Ovary (tissue), 7 donors: ENCODE measurements at regions not wholly inside any gene's neighbourhood (a gene's known extent, or its start where the extent isn't known, plus 50 kb on each side); places are given as distances from the start of the nearest gene placed in this dataset.

Experiments used
- DNase-seq, 5 donors: peaks; one replicate each; pipeline ENCODE4 v3.0.0-alpha.2; 2019 to 2020
- H3K27ac ChIP-seq, 2 donors: fragments of 200-600 bp; one replicate each; pipeline versions ENCODE4 v1.5.1 to v1.8.0; 2019 to 2022
- H3K27me3 ChIP-seq: fragments of 200-600 bp; one replicate; pipeline ENCODE4 v1.8.0; 2022
- H3K36me3 ChIP-seq: fragments of 200-600 bp; sonication (generic); one replicate; pipeline ENCODE4 v1.5.1; 2019
- H3K4me1 ChIP-seq: one replicate; pipeline ENCODE4 v1.8.1; 2013; ENCODE audit warnings: mild to moderate bottlenecking, moderate library complexity; ENCODE audit not compliant: insufficient read depth
- H3K4me3 ChIP-seq: fragments of 200-600 bp; sonication (generic); one replicate; pipeline ENCODE4 v1.5.1; 2017
- H3K9me3 ChIP-seq, 2 donors: fragments of 200-600 bp in 1 of 2; sonication (generic) in 1 of 2; one replicate each; pipeline versions ENCODE4 v1.5.1 to v1.8.1; 2013 to 2019; ENCODE audit warnings: mild to moderate bottlenecking in 1 of 2, moderate library complexity in 1 of 2
- EP300 ChIP-seq: sonication (generic); formaldehyde crosslinking; IDR thresholded peaks from one replicate; pipeline ENCODE4 v1.6.1; 2017; ENCODE audit warnings: antibody characterized with exemption
- POLR2A ChIP-seq: fragments of 450-650 bp; IDR thresholded peaks from one replicate; pipeline ENCODE4 v1.6.1; 2017; ENCODE audit warnings: antibody characterized with exemption, mild to moderate bottlenecking, moderate library complexity
- WGBS, 3 donors: extraction: QIAGEN DNeasy Blood & Tissue Kit in 1 of 3; methylation state at CpG; one replicate each; pipeline versions ENCODE4 v1.1.5 to v1.1.7; 2013 to 2017; 5-methylcytosine and 5-hydroxymethylcytosine counted together
- intact Hi-C, 4 donors: fragments of 100-400 bp; cut with DNase I; formaldehyde crosslinking; loops; one replicate each; pipeline versions ENCODE4 v1.11.0 to v1.15.1; 2022 to 2023
- TF ChIP-seq, protein P1 (sequence below), 3 donors: fragments of 450-650 bp in 2 of 3; fragments of 200-600 bp in 1 of 3; IDR thresholded peaks; one replicate each; pipeline versions ENCODE4 v1.5.1 to v1.8.0; 2016 to 2022; ENCODE audit warnings: antibody characterized with exemption in 3 of 3, mild to moderate bottlenecking in 1 of 3
- donor health status: DM: no; HTN: no; CAD: no; lungs with moderate emphysema.
- donor health status: DM: no; HTN: no; CAD: no.
- donor health status: Bipolar disorder and iron deficiency.
- donor health status: DM: no; HTN: no; CAD: no.
- donor health status: DM: yes; HTN: yes; CAD: no.

DNA sequence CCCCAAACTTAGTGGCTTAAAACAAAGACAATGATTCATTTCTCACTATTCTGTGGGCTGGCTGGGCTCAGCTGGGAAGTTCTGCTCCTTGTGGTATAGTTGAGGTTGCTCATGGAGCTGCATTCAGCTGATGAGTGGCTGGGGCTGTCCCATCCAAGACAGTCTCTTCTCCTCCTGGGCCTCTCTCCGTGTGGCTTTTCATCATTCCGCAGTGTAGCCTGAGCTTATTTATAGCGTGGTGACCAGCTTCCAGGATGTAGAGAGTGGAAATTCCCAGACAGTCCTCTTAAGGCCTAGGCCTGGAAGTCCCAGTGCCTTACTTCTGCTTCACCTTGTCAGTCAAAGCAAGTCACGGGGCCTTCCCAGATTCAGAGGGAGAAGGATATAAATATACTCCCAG, 136.7 kb upstream of the DAZL start:
- DNase-seq = no peak
- H3K27me3 ChIP-seq = no peaks in the 10 kb centered on the region
- WGBS, 3 donors = 53 to 70% (median 62%) methylated on average over 4 of the region's 4 CpGs
- H3K4me3 ChIP-seq = no peak overlapping the region
- no peaks in the 10 kb centered on the region for H3K4me1 ChIP-seq
- intact Hi-C loops = no loop called here
- H3K27ac ChIP-seq = no peak overlapping the region
- TF ChIP-seq, protein P1, sequence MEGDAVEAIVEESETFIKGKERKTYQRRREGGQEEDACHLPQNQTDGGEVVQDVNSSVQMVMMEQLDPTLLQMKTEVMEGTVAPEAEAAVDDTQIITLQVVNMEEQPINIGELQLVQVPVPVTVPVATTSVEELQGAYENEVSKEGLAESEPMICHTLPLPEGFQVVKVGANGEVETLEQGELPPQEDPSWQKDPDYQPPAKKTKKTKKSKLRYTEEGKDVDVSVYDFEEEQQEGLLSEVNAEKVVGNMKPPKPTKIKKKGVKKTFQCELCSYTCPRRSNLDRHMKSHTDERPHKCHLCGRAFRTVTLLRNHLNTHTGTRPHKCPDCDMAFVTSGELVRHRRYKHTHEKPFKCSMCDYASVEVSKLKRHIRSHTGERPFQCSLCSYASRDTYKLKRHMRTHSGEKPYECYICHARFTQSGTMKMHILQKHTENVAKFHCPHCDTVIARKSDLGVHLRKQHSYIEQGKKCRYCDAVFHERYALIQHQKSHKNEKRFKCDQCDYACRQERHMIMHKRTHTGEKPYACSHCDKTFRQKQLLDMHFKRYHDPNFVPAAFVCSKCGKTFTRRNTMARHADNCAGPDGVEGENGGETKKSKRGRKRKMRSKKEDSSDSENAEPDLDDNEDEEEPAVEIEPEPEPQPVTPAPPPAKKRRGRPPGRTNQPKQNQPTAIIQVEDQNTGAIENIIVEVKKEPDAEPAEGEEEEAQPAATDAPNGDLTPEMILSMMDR (IDR thresholded peaks at IDR 0.05) = no peak
- TF ChIP-seq POLR2A = no peak
- TF ChIP-seq EP300 = no peak
- H3K36me3 ChIP-seq = no peaks in the 10 kb centered on the region
- no peaks in the 10 kb centered on the region for H3K9me3 ChIP-seq

DNA sequence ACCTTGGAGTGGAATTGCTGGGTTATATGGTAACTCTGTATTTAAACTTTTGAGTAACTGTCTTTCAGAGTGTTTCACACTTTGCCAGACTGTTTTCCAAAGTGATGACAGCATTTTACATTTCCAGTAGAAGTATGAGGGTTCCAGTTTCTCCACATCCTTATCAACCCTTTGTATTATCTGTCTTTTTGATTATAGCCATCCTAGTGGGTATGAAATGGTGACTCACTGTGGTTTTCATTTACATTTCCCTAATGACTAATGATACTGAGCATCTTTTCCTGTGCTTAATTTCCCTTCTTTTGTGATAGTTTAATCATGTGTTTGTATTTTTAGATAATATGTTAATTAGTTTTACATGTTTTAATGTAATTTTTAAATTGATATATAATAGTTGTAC, 138.1 kb upstream of the DAZL start:
- Histone ChIP-seq H3K4me1 (no peaks in the 10 kb centered on the region), H3K4me3 (no peak overlapping the region), H3K36me3 (no peaks in the 10 kb centered on the region), H3K27ac (no peak overlapping the region), H3K9me3 (no peaks in the 10 kb centered on the region), H3K27me3 (no peaks in the 10 kb centered on the region)
- no peak for TF ChIP-seq EP300
- intact Hi-C loops = no loop called here
- no peak for DNase-seq

DNA sequence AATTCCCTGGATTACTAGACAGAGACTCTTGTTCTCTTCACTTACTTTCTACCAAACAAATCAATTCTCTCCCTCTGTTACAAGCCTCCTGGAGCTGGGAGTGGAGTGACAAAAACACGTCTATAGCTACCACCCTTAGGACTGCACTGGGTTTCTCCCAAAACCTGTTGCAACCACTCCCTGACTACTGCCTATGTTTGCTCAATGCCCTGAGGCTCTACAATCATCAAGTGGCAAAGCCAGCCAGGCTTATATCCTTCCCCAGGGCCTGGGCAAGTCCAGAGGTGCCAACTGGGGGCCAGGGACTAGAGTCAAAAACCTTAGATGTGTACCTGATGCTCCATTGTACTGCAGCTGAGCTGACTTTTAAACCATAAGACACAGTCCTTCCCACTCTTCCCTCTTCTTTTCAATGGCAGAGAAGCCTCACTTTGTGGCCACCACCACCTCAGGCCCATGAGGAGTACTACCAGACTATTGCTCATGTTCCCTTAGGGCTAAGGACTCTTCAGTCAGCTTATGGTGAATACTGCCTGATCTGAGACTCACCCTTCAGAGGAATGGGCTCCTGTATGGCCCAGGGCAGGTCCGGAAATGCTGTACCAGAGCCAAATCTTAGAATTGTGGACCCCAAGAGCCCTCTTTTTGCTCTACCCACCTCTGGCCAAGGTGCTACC, 125.4 kb upstream of the PLCL2 start:
- Histone ChIP-seq H3K4me3 (no peak overlapping the region), H3K9me3 (no peaks in the 10 kb centered on the region), H3K27me3 (no peaks in the 10 kb centered on the region), H3K36me3 (no peaks in the 10 kb centered on the region), H3K4me1 (no peaks in the 10 kb centered on the region), H3K27ac (no peak overlapping the region)
- intact Hi-C loops = no loop called here
- no peak for DNase-seq
- 93 to 100% (median 98%) methylated on average over 2 of the region's 2 CpGs for WGBS, 3 donors
- TF ChIP-seq, protein P1 (IDR thresholded peaks at IDR 0.05) = no peak
- no peak for TF ChIP-seq EP300
- no peak for TF ChIP-seq POLR2A

DNA sequence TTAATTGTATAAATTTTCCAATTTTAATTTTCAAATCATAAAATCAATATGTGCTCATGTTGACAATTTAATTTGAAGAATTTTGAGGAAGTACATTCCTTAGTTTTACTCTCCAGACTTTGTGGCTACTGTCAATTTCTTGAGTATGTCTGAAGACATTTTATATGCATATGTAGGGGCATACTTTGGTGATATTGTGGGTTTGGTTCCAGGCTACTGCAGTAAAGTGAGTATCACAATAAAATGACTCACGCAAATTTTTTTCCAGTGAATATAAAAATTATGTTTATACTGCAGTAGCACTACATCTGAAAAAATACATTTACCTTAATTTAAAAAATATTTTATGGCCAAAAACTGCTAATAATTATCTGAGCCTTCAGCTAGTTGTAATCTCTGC, 123.2 kb upstream of the PLCL2 start:
- 91 to 100% (median 96%) methylated on average over 1 of the region's 1 CpG for WGBS, 3 donors

DNA sequence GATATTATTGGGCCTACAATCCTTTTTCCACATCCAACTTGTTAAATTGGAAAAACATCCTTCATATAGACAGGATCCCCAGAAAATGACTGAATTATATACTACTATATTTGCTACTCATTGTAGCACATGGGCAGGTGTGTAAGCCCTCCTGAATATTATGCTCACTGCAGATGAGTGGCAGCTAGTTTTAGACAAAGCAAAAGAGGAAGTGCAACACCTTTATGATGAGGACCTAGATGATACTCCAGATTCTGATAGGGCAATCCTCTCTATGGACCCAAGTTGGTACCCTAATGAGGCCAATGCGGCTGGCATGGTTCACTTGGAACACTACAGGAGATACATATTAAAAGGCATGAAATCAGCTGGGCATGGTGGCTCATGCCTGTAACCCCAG, 119.1 kb upstream of the PLCL2 start:
- Histone ChIP-seq H3K9me3 (no peaks in the 10 kb centered on the region), H3K27me3 (no peaks in the 10 kb centered on the region), H3K27ac (no peak overlapping the region), H3K36me3 (no peaks in the 10 kb centered on the region), H3K4me1 (no peaks in the 10 kb centered on the region), H3K4me3 (no peak overlapping the region)
- DNase-seq = no peak
- 91 to 98% (median 92%) methylated on average over 1 of the region's 1 CpG for WGBS, 3 donors
- intact Hi-C loops = no loop called here
- TF ChIP-seq EP300 = no peak
- no peak for TF ChIP-seq POLR2A
- TF ChIP-seq, protein P1 (IDR thresholded peaks at IDR 0.05) = no peak

More for the DNA sequence above, 123.2 kb upstream of the PLCL2 start:
- no peak for DNase-seq
- no peak overlapping the region for H3K4me3 ChIP-seq
- TF ChIP-seq, protein P1 (IDR thresholded peaks at IDR 0.05) = no peak
- TF ChIP-seq POLR2A (no peak), EP300 (no peak)
- H3K27ac ChIP-seq = no peak overlapping the region
- intact Hi-C loops = no loop called here
- no peaks in the 10 kb centered on the region for H3K4me1 ChIP-seq
- H3K9me3 ChIP-seq = no peaks in the 10 kb centered on the region
- H3K27me3 ChIP-seq = no peaks in the 10 kb centered on the region
- no peaks in the 10 kb centered on the region for H3K36me3 ChIP-seq
